Pons (tissue), 1 donor: ENCODE measurements at regions not wholly inside any gene's neighbourhood (a gene's known extent, or its start where the extent isn't known, plus 50 kb on each side); places are given as distances from the start of the nearest gene placed in this dataset.
A peak's percentile ranks its signal among the peaks of the same experiment; 100 is the strongest.

Source experiments
- DNase-seq: peaks from one replicate; pipeline ENCODE4 v3.0.0-alpha.2; 2016; ENCODE audit warnings: low spot score

- DNase-seq: no peak
Observed at GRCh38 chr3:18295171-18295920, 129.8 kb downstream of the SATB1 start.

- DNase-seq: no peak
Observed at GRCh38 chr3:18290157-18290556, 135.0 kb downstream of the SATB1 start.

GRCh38 chr3:18288243-18288642 lies 136.9 kb downstream of the SATB1 start:
- DNase-seq: no peak

GRCh38 chr3:18284716-18285115 lies 140.4 kb downstream of the SATB1 start:
- DNase-seq: no peak

- no peak for DNase-seq
Observed at GRCh38 chr3:18283680-18284079, 141.5 kb downstream of the SATB1 start.

GRCh38 chr3:18282507-18282906 lies 142.6 kb downstream of the SATB1 start:
- DNase-seq: peak; percentile 33

- DNase-seq: no peak
Observed at GRCh38 chr3:18279226-18279737, 145.9 kb downstream of the SATB1 start.

GRCh38 chr3:18264853-18265252 lies 160.3 kb downstream of the SATB1 start:
- DNase-seq: no peak

GRCh38 chr3:18264361-18264760 lies 160.8 kb downstream of the SATB1 start:
- no peak for DNase-seq

- DNase-seq: no peak
Observed at GRCh38 chr3:18258492-18258891, 166.6 kb downstream of the SATB1 start.

- DNase-seq: no peak
Observed at GRCh38 chr3:18252578-18252977, 172.6 kb downstream of the SATB1 start.

GRCh38 chr3:18250991-18251390 lies 174.1 kb downstream of the SATB1 start:
- no peak for DNase-seq

- no peak for DNase-seq
Observed at GRCh38 chr3:18249126-18249525, 176.0 kb downstream of the SATB1 start.

- no peak for DNase-seq
Observed at GRCh38 chr3:18247776-18248310, 177.3 kb downstream of the SATB1 start.

- DNase-seq: no peak
Observed at GRCh38 chr3:18247139-18247695, 177.9 kb downstream of the SATB1 start.

- DNase-seq: no peak
Observed at GRCh38 chr3:18246336-18247060, 178.6 kb downstream of the SATB1 start.

- no peak for DNase-seq
Observed at GRCh38 chr3:18245721-18246120, 179.4 kb downstream of the SATB1 start.

GRCh38 chr3:18241837-18242236 lies 183.3 kb downstream of the SATB1 start:
- DNase-seq: no peak

- no peak for DNase-seq
Observed at GRCh38 chr3:18239674-18240073, 185.5 kb downstream of the SATB1 start.

GRCh38 chr3:18238746-18239331 lies 186.3 kb downstream of the SATB1 start:
- no peak for DNase-seq

- no peak for DNase-seq
Observed at GRCh38 chr3:18238332-18238731, 186.8 kb downstream of the SATB1 start.

GRCh38 chr3:18237251-18238005 lies 187.7 kb downstream of the SATB1 start:
- no peak for DNase-seq
